GM04503 (cell line): ENCODE measurements at regions not wholly inside any gene's neighbourhood (a gene's known extent, or its start where the extent isn't known, plus 50 kb on each side); places are given as distances from the start of the nearest gene placed in this dataset.
"Not testable (repeated sequence)": the region's sequence is repeated elsewhere in the genome, so short reads cannot be mapped to it uniquely, and the experiment has no call there.

ENCODE experiments used
- DNase-seq: peaks from one replicate; pipeline ENCODE4 v3.0.0-alpha.2; 2012; ENCODE audit warnings: low read depth

GRCh38 chr11:93032580-93032979, 63.1 kb downstream of the MTNR1B start:
- no peak for DNase-seq

- no peak for DNase-seq
These were observed 63.6 kb downstream of the MTNR1B start for GRCh38 chr11:93033093-93033492.

DNA sequence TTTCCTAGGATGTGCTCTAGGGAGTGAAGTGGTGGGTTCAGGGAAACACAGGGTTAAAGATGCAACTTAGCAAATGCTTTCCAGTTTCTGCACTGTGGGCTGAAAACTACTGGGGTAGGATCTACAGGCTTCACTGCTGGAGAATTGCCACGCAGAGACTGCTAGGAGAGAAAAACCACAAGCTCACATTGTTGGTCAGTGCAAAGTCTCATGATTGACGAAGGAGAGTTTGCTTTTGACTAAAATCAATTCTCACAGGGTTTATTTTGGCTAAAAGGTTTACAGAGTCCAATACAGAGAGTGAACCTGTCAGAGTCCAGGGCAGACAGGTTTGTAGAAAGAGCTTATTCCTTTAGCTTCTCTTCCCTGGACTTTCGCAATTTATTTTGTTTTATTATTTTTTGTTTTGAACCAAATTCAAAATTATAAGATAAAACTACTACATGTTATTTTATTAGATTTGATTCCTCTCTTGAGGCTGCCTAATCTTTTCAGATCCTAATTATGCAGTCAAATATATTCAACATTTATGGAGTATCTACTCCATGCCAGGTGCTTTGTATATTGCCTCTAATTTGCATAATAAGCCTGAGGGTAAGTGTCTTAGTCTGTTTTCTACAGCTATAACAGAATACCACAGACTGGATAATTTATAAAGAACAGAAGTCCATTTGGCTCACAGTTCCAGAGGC, 64.7 kb downstream of the MTNR1B start:
- DNase-seq = no peak

- DNase-seq = no peak
These were observed 65.2 kb downstream of the MTNR1B start for GRCh38 chr11:93034723-93035039.

DNA sequence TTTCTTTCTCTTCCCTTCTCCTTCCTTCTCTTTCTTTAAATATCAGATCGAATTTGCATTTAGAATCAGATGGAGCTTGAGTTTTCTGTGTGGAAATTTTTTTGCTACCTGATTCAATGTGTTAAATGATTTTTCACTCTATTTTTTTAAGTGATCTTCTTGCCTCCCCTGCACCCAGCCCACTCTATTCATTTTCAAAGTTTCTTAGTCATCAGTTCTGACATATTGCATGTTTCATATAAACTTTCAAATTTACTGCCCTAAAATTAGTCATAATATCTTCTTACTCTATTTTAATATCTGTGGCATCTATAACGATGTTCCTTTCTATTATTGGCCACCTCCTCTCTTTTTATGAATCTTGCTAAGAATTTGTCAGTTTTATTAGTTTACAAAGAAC, 69.1 kb downstream of the MTNR1B start:
- DNase-seq = no peak

GRCh38 chr11:93039531-93040240, 70.2 kb downstream of the MTNR1B start:
- no peak for DNase-seq

- no peak for DNase-seq
These were observed 72.2 kb downstream of the MTNR1B start for GRCh38 chr11:93041682-93042081.

- not testable (repeated sequence) for DNase-seq
These were observed 73.7 kb downstream of the MTNR1B start for GRCh38 chr11:93043186-93043585.

- no peak for DNase-seq
These were observed 80.3 kb downstream of the MTNR1B start for GRCh38 chr11:93049740-93050139.

DNA sequence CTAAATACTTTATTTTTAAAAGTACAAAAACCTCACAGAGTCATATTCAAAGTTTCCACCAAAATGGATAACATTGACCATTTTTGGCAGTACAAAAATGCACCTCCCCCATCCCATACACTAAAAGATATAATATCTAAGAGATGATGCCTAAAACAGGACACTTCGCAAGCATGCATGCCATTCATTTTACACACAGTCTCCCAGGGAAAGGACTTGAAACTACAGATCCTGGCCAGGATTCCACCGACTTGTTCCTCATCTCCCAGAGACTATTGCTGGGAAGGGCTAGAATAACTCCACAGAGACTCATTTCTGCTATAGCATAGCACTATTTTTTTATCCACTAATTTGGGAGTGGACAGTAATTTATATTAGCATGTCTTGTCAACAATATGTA, 81.7 kb downstream of the MTNR1B start:
- no peak for DNase-seq

DNA sequence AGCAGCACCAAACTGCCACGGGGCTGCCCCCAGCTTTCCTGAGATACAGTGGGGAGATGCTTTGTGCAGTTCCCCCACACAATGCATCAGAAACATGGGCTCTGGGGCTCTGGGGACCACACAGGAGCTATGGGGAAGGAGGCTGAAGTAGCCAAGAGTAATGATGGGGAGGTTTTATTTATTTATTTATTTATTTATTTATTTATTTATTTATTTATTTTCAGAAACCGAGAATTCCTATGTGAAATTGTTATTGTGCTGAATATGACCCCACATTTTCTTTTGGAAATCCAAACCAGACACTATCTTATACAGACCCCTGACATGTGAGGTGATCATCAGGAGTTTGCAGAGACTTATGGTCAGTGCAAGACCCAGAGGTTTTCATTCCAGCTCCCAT, 84.4 kb downstream of the MTNR1B start:
- DNase-seq = no peak

- no peak for DNase-seq
These were observed 84.8 kb downstream of the MTNR1B start for GRCh38 chr11:93054279-93054678.

- peak; percentile 84 for DNase-seq
These were observed 85.4 kb downstream of the MTNR1B start for GRCh38 chr11:93054881-93055280.

GRCh38 chr11:93059117-93059957, 89.9 kb downstream of the MTNR1B start:
- no peak for DNase-seq

DNA sequence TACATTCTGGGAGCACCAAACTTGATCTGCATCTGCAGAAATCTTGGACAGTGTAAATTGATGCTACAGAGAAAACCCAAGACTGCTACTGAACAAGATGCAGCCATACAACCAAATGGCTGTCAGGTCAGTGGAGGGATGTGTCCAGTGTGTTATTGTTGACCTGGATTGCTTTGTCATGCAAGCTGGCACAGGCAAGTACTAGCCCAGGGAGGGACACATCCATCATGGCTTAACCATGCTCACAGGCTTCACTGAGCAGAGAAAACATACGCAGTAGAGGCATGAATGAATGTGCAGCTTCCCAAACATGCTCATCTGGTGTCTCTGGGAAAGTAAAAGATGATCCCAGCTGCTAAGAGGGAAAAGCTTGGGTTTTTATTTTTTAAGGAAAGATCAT, 93.6 kb downstream of the MTNR1B start:
- no peak for DNase-seq

DNA sequence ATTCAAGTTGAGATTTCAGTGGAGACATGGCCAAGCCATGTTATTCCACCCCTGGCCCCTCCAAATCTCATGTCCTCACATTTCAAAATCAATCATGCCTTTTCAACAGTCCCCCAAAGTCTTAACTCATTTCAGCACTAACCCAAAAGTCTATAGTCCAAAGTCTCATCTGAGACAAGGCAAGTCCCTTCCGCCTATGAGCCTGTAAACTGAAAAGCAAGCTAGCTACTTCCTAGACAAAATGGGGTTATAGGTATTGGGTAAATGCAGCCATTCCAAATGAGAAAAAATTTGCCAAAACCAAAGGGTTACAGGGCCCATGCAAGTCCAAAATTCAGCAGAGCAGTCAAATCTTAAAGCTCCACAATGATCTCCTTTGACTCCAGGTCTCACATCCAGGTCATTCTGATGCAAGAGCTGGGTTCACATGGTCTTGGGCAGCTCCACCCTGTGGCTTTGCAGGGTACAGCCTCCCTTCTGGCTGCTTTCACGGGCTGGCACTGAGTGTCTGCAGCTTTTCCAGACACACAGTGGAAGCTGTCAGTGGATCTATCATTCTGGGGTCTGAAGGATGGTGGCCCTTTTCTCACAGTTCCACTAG, 95.7 kb downstream of the MTNR1B start:
- DNase-seq = not testable (repeated sequence)

DNA sequence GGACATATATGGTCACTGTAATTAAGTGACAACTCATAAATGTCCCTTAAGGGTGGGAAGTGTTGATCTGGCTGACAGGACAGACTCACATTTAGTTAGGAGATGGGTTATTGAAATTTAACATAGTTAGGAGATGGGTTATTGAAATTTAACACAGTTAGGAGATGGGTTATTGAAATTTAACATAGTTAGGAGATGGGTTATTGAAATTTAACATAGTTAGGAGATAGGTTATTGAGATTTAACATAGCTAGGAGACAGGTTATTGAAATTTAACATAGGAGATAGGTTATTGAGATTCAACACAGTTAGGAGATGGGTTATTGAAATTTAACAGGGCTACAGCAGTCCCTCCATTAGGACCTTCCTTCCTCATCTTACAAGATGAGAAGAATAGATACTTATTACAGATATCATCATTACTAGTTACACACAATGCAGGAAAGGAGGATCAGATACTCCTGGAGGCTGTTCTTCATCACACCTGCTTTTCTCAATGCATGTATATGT, 98.5 kb downstream of the MTNR1B start:
- no peak for DNase-seq

DNA sequence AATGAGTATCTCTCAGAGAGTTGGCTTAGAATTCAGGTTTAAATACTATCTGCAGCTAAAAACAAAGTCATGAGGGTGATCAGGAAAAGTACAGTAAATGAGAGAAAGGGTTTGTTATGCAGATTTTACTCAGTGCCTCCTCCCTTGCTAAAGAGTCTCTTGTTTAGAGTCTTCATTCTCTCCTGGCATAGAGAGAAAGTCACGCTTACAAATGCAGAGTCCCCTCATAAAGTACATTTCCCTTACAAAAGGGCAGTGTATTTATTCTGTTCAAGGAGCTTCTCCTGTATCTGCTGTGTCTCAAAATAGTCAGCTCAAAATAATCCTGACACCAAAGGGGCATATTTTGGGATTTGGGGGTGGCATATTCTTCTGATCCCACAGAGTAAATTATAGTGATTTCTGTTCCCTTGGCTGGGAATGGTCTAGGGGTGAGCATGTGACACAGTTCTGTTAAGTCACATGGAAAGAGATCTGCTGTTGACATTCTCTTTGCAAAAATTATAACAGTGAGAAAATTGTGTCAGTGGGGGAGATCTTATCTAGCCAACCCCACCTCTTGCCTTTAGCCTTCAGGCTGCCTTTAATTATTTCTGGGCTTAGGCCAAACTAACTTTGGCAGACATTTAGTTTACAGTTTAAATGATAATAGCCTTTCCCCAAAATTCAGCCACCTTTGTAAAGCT, 102.9 kb downstream of the MTNR1B start:
- no peak for DNase-seq

GRCh38 chr11:93073026-93073425, 103.6 kb downstream of the MTNR1B start:
- DNase-seq = no peak

GRCh38 chr11:93073508-93074280, 104.2 kb downstream of the MTNR1B start:
- DNase-seq = no peak

- no peak for DNase-seq
These were observed 104.9 kb downstream of the MTNR1B start for GRCh38 chr11:93074352-93074751.
